Liver (tissue), 8 donors: ENCODE measurements at regions not wholly inside any gene's neighbourhood (a gene's known extent, or its start where the extent isn't known, plus 50 kb on each side); places are given as distances from the start of the nearest gene placed in this dataset.

Source experiments
- DNase-seq: peaks from one replicate; pipeline ENCODE4 v3.0.0-alpha.2; 2017; ENCODE audit warnings: low spot score
- H3K27ac ChIP-seq, 2 donors: one replicate each; pipeline ENCODE4 v1.7.0; 2013; ENCODE audit warnings: inconsistent platforms in 2 of 2, low read length in 2 of 2, control low read depth in 1 of 2, low read depth in 1 of 2, mild to moderate bottlenecking in 1 of 2
- H3K27me3 ChIP-seq, 4 donors: one replicate each; pipeline versions ENCODE4 v1.6.1 to v1.7.0; 2013; ENCODE audit warnings: low read length in 3 of 4, inconsistent platforms in 1 of 4, mild to moderate bottlenecking in 1 of 4, moderate library complexity in 1 of 4; ENCODE audit not compliant: control insufficient read depth in 4 of 4, insufficient read depth in 4 of 4
- H3K36me3 ChIP-seq, 4 donors: one replicate each; pipeline versions ENCODE4 v1.6.1 to v1.7.0; 2013; ENCODE audit warnings: low read length in 3 of 4, mild to moderate bottlenecking in 3 of 4, low read depth in 1 of 4, moderate library complexity in 1 of 4; ENCODE audit not compliant: control insufficient read depth in 4 of 4, insufficient read depth in 3 of 4
- H3K4me1 ChIP-seq, 4 donors: one replicate each; pipeline versions ENCODE4 v1.6.1 to v1.7.0; 2013; ENCODE audit warnings: low read length in 3 of 4, mild to moderate bottlenecking in 3 of 4, moderate library complexity in 1 of 4; ENCODE audit not compliant: control insufficient read depth in 4 of 4, insufficient read depth in 4 of 4
- H3K4me3 ChIP-seq, 3 donors: one replicate each; pipeline versions ENCODE4 v1.6.1 to v1.7.0; 2013; ENCODE audit warnings: low read length in 3 of 3, control low read depth in 1 of 3, low read depth in 1 of 3, mild to moderate bottlenecking in 1 of 3
- H3K9ac ChIP-seq, 2 donors: one replicate each; pipeline ENCODE4 v1.7.0; 2013; ENCODE audit warnings: low read length in 2 of 2, mild to moderate bottlenecking in 2 of 2, moderate library complexity in 2 of 2, control low read depth in 1 of 2, low read depth in 1 of 2
- H3K9me3 ChIP-seq, 4 donors: one replicate each; pipeline versions ENCODE4 v1.6.1 to v1.7.0; 2013; ENCODE audit warnings: low read length in 3 of 4; ENCODE audit not compliant: control insufficient read depth in 4 of 4
- EGR1 ChIP-seq, 2 donors: IDR thresholded peaks; 2 replicates each; pipeline ENCODE4 v1.6.1; 2016 to 2018; ENCODE audit warnings: antibody characterized with exemption in 2 of 2, low read depth in 2 of 2
- FOXA1 ChIP-seq: IDR thresholded peaks from 2 replicates; pipeline ENCODE4 v1.6.1; 2016; ENCODE audit warnings: antibody characterized with exemption
- FOXA2 ChIP-seq: IDR thresholded peaks from 2 replicates; pipeline ENCODE4 v1.6.1; 2016; ENCODE audit warnings: antibody characterized with exemption
- GABPA ChIP-seq, 2 donors: IDR thresholded peaks in 1 of 2; conservative IDR thresholded peaks in 1 of 2; 2 replicates each; pipeline ENCODE4 v1.6.1; 2016; ENCODE audit warnings: antibody characterized with exemption in 2 of 2, mild to moderate bottlenecking in 1 of 2, moderate library complexity in 1 of 2
- HNF4A ChIP-seq, 2 donors: conservative IDR thresholded peaks; 2 replicates each; pipeline ENCODE4 v1.6.1; 2016; ENCODE audit warnings: antibody characterized with exemption in 2 of 2, mild to moderate bottlenecking in 2 of 2
- HNF4G ChIP-seq: IDR thresholded peaks from 2 replicates; pipeline ENCODE4 v1.6.1; 2016; ENCODE audit warnings: antibody characterized with exemption
- JUND ChIP-seq, 2 donors: IDR thresholded peaks; 2 replicates each; pipeline ENCODE4 v1.6.1; 2016; ENCODE audit warnings: antibody characterized with exemption in 2 of 2
- NR2F2 ChIP-seq: IDR thresholded peaks from 2 replicates; pipeline ENCODE4 v1.6.1; 2016; ENCODE audit warnings: antibody characterized with exemption
- RAD21 ChIP-seq, 2 donors: IDR thresholded peaks; 2 replicates each; pipeline ENCODE4 v1.6.1; 2016; ENCODE audit warnings: antibody characterized with exemption in 2 of 2, mild to moderate bottlenecking in 2 of 2
- RXRA ChIP-seq, 2 donors: IDR thresholded peaks; 2 replicates each; pipeline ENCODE4 v1.6.1; 2017 to 2018; ENCODE audit warnings: antibody characterized with exemption in 2 of 2, mild to moderate bottlenecking in 1 of 2
- SP1 ChIP-seq: IDR thresholded peaks from 2 replicates; pipeline ENCODE4 v1.6.1; 2018; ENCODE audit warnings: antibody characterized with exemption, mild to moderate bottlenecking
- TAF1 ChIP-seq: conservative IDR thresholded peaks from 2 replicates; pipeline ENCODE4 v1.6.1; 2016; ENCODE audit warnings: antibody characterized with exemption, mild to moderate bottlenecking
- YY1 ChIP-seq: IDR thresholded peaks from 2 replicates; pipeline ENCODE4 v1.6.1; 2016; ENCODE audit warnings: antibody characterized with exemption, mild to moderate bottlenecking
- WGBS: extraction: QIAGEN DNeasy Blood & Tissue Kit; methylation state at CpG from one replicate; pipeline ENCODE4 v1.1.7; 2013; 5-methylcytosine and 5-hydroxymethylcytosine counted together
- TF ChIP-seq, protein P1 (sequence below): IDR thresholded peaks from 2 replicates; pipeline ENCODE4 v1.6.1; 2016; ENCODE audit warnings: antibody characterized with exemption
- TF ChIP-seq, protein P2 (sequence below): IDR thresholded peaks from 2 replicates; pipeline ENCODE4 v1.6.1; 2016; ENCODE audit warnings: antibody characterized with exemption
- TF ChIP-seq, protein P3 (sequence below): fragments of 150-350 bp; IDR thresholded peaks from 2 replicates; pipeline ENCODE4 v1.5.1; 2017; ENCODE audit warnings: improper control_type of control experiment, low read depth, low read length; ENCODE audit not compliant: missing input control
- TF ChIP-seq, protein P4 (sequence below): IDR thresholded peaks from 2 replicates; pipeline ENCODE4 v1.6.1; 2016; ENCODE audit warnings: antibody characterized with exemption, mild to moderate bottlenecking
- TF ChIP-seq, protein P5 (sequence below): IDR thresholded peaks from 2 replicates; pipeline ENCODE4 v1.6.1; 2016; ENCODE audit warnings: antibody characterized with exemption
- donor health status: healthy.
- donor health status: healthy.
- donor health status: healthy.
- donor health status: healthy.
- donor health status: healthy.

DNA sequence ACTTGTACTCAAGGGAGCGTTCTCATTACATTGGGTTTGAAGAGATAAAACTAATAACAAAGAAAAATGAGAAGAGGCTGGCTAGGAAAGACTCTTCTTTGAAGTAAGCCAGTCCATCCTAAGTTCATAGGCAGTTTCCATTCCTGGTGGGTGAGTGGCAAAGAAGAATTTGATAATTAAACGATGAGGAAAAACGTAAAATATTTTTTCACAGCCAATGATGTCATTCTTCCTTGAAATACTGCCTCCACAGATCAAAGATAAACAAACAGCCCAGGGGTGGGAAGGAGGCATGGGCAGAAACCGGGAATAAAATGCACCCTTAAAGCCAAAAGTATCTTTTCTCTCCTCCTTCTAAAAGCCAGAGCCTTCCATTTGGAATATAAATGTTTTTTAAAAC is 346.6 kb downstream of the PMP22 start:
- 51% methylated on average over 4 of the region's 4 CpGs for WGBS
- Histone ChIP-seq H3K9me3 (peaks cover 0 to 3% (median 0%) of the 10 kb centered on the region in 4 donors), H3K27me3 (no peaks in the 10 kb centered on the region), H3K4me3 (no peak overlapping the region), H3K9ac (no peak overlapping the region), H3K4me1 (no peaks in the 10 kb centered on the region), H3K36me3 (no peaks in the 10 kb centered on the region), H3K27ac (no peak overlapping the region)
- no peak for TF ChIP-seq HNF4A (conservative IDR thresholded peaks at IDR 0.05)
- TF ChIP-seq GABPA (IDR thresholded peaks at IDR 0.05 in 1 of 2, conservative IDR thresholded peaks at IDR 0.05 in 1 of 2) = no peak
- TF ChIP-seq RAD21 (IDR thresholded peaks at IDR 0.05) = no peak
- TF ChIP-seq JUND (IDR thresholded peaks at IDR 0.05) = no peak
- TF ChIP-seq HNF4G = no peak
- no peak for TF ChIP-seq RXRA (IDR thresholded peaks at IDR 0.05)
- TF ChIP-seq, protein P1, sequence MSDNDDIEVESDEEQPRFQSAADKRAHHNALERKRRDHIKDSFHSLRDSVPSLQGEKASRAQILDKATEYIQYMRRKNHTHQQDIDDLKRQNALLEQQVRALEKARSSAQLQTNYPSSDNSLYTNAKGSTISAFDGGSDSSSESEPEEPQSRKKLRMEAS = no peak
- no peak for TF ChIP-seq YY1
- no peak for TF ChIP-seq NR2F2
- TF ChIP-seq, protein P2, sequence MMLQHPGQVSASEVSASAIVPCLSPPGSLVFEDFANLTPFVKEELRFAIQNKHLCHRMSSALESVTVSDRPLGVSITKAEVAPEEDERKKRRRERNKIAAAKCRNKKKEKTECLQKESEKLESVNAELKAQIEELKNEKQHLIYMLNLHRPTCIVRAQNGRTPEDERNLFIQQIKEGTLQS = no peak
- TF ChIP-seq FOXA1 = no peak
- no peak for TF ChIP-seq EGR1 (IDR thresholded peaks at IDR 0.05; ENCODE audit: low read depth in 2 of 2)
- DNase-seq = no peak

DNA sequence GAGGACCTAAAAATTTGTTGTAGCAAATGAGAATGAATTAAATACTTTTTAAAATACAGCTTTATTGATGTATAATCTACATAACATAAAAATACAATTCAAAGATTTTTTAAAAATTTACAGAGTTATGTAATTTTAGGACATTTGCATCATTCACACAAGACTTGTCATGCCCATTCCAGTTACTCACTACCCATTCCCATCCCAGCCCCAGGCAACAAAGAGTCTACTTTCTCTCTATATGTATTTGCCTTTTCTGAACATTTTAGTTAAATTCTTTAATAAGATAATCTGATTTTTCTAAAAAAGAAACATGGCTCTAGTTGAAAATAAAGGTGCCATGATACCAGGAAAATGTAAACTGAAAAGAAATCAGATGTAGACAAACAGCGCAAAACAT is 354.2 kb downstream of the PMP22 start:
- no peak overlapping the region for H3K9ac ChIP-seq
- H3K9me3 ChIP-seq = no peaks in the 10 kb centered on the region
- H3K4me3 ChIP-seq = no peak overlapping the region
- no peak for TF ChIP-seq SP1
- no peak for TF ChIP-seq NR2F2
- TF ChIP-seq, protein P3, sequence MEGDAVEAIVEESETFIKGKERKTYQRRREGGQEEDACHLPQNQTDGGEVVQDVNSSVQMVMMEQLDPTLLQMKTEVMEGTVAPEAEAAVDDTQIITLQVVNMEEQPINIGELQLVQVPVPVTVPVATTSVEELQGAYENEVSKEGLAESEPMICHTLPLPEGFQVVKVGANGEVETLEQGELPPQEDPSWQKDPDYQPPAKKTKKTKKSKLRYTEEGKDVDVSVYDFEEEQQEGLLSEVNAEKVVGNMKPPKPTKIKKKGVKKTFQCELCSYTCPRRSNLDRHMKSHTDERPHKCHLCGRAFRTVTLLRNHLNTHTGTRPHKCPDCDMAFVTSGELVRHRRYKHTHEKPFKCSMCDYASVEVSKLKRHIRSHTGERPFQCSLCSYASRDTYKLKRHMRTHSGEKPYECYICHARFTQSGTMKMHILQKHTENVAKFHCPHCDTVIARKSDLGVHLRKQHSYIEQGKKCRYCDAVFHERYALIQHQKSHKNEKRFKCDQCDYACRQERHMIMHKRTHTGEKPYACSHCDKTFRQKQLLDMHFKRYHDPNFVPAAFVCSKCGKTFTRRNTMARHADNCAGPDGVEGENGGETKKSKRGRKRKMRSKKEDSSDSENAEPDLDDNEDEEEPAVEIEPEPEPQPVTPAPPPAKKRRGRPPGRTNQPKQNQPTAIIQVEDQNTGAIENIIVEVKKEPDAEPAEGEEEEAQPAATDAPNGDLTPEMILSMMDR = no peak
- TF ChIP-seq, protein P2 = no peak
- no peak for TF ChIP-seq GABPA (IDR thresholded peaks at IDR 0.05 in 1 of 2, conservative IDR thresholded peaks at IDR 0.05 in 1 of 2)
- TF ChIP-seq YY1 = no peak
- TF ChIP-seq JUND (IDR thresholded peaks at IDR 0.05) = no peak
- TF ChIP-seq FOXA1 = no peak
- no peak for TF ChIP-seq HNF4G
- TF ChIP-seq EGR1 (IDR thresholded peaks at IDR 0.05; ENCODE audit: low read depth in 2 of 2) = no peak
- TF ChIP-seq RXRA (IDR thresholded peaks at IDR 0.05) = no peak
- TF ChIP-seq, protein P1 = no peak
- no peak for TF ChIP-seq RAD21 (IDR thresholded peaks at IDR 0.05)
- no peak for TF ChIP-seq FOXA2
- no peak for TF ChIP-seq TAF1
- no peak overlapping the region for H3K27ac ChIP-seq
- no peaks in the 10 kb centered on the region for H3K27me3 ChIP-seq
- no peaks in the 10 kb centered on the region for H3K36me3 ChIP-seq
- no peaks in the 10 kb centered on the region for H3K4me1 ChIP-seq
- DNase-seq = no peak
- WGBS = 99% methylated on average over 1 of the region's 1 CpG

DNA sequence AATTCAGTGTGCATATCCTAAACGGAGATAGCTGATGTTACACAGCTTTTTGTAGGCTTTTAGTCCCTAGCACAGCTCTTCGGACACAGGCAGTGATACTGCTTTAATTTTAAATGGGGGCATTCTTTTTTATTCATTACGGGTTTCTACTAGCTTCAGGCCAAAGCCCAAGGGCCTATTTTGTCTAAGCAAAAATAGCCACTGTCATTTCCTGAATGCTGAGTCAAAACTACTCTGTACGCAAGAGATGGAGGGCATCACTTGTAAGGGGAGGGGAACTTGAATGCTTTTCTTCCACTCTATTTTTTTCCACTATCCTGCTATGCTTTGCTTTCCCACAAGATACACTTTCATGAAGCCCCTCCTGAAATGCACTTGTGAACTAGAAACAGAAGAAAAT is 360.7 kb downstream of the PMP22 start:
- no peak overlapping the region for H3K4me3 ChIP-seq
- H3K27me3 ChIP-seq = no peaks in the 10 kb centered on the region
- H3K9ac ChIP-seq = no peak overlapping the region
- 71% methylated on average over 4 of the region's 4 CpGs for WGBS
- TF ChIP-seq, protein P4, sequence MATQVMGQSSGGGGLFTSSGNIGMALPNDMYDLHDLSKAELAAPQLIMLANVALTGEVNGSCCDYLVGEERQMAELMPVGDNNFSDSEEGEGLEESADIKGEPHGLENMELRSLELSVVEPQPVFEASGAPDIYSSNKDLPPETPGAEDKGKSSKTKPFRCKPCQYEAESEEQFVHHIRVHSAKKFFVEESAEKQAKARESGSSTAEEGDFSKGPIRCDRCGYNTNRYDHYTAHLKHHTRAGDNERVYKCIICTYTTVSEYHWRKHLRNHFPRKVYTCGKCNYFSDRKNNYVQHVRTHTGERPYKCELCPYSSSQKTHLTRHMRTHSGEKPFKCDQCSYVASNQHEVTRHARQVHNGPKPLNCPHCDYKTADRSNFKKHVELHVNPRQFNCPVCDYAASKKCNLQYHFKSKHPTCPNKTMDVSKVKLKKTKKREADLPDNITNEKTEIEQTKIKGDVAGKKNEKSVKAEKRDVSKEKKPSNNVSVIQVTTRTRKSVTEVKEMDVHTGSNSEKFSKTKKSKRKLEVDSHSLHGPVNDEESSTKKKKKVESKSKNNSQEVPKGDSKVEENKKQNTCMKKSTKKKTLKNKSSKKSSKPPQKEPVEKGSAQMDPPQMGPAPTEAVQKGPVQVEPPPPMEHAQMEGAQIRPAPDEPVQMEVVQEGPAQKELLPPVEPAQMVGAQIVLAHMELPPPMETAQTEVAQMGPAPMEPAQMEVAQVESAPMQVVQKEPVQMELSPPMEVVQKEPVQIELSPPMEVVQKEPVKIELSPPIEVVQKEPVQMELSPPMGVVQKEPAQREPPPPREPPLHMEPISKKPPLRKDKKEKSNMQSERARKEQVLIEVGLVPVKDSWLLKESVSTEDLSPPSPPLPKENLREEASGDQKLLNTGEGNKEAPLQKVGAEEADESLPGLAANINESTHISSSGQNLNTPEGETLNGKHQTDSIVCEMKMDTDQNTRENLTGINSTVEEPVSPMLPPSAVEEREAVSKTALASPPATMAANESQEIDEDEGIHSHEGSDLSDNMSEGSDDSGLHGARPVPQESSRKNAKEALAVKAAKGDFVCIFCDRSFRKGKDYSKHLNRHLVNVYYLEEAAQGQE = no peak
- TF ChIP-seq NR2F2 = no peak
- no peak for TF ChIP-seq JUND (IDR thresholded peaks at IDR 0.05)
- TF ChIP-seq, protein P5, sequence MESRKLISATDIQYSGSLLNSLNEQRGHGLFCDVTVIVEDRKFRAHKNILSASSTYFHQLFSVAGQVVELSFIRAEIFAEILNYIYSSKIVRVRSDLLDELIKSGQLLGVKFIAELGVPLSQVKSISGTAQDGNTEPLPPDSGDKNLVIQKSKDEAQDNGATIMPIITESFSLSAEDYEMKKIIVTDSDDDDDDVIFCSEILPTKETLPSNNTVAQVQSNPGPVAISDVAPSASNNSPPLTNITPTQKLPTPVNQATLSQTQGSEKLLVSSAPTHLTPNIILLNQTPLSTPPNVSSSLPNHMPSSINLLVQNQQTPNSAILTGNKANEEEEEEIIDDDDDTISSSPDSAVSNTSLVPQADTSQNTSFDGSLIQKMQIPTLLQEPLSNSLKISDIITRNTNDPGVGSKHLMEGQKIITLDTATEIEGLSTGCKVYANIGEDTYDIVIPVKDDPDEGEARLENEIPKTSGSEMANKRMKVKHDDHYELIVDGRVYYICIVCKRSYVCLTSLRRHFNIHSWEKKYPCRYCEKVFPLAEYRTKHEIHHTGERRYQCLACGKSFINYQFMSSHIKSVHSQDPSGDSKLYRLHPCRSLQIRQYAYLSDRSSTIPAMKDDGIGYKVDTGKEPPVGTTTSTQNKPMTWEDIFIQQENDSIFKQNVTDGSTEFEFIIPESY = no peak
- no peak for TF ChIP-seq SP1
- H3K27ac ChIP-seq = no peak overlapping the region
- no peaks in the 10 kb centered on the region for H3K36me3 ChIP-seq
- no peak for DNase-seq
- no peaks in the 10 kb centered on the region for H3K4me1 ChIP-seq
- H3K9me3 ChIP-seq = no peaks in the 10 kb centered on the region
